SK-N-SH treated with all-trans-retinoic acid at 6 μM for 48 hours (cell line): ENCODE measurements at regions not wholly inside any gene's neighbourhood (a gene's known extent, or its start where the extent isn't known, plus 50 kb on each side); places are given as distances from the start of the nearest gene placed in this dataset.

Source experiments
- ATAC-seq: fragments of 200-7000 bp; cut with Tn5 transposase; 3 replicates; pipeline ENCODE4 v1.9.1; 2020; ENCODE audit warnings: mild to moderate bottlenecking, moderate library complexity
- ARNTL ChIP-seq: fragments of 450-650 bp; formaldehyde crosslinking; IDR thresholded peaks from 2 replicates; pipeline ENCODE4 v1.5.0; 2020; ENCODE audit warnings: low read depth, mild to moderate bottlenecking, moderate library complexity, borderline replicate concordance
- BACH2 ChIP-seq: fragments of 250-450 bp; sonication (Bioruptor Pico); IDR thresholded peaks from 2 replicates; pipeline ENCODE4 v1.9.0; 2021; ENCODE audit warnings: mild to moderate bottlenecking, borderline replicate concordance
- CSDC2 ChIP-seq: fragments of 250-450 bp; sonication (Bioruptor Pico); IDR thresholded peaks from 2 replicates; pipeline ENCODE4 v1.5.0; 2020; ENCODE audit warnings: mild to moderate bottlenecking, moderate library complexity
- ESRRG ChIP-seq: fragments of 250-450 bp; sonication (Bioruptor Pico); IDR thresholded peaks from 2 replicates; pipeline ENCODE4 v1.6.1; 2021; ENCODE audit warnings: mild to moderate bottlenecking
- GLIS3 ChIP-seq: fragments of 250-450 bp; sonication (Bioruptor Pico); IDR thresholded peaks from 2 replicates; pipeline ENCODE4 v1.5.0; 2020; ENCODE audit warnings: mild to moderate bottlenecking, moderate library complexity
- ISL1 ChIP-seq: fragments of 250-450 bp; sonication (Bioruptor Pico); IDR thresholded peaks from 2 replicates; pipeline ENCODE4 v2.1.2; 2022; ENCODE audit warnings: mild to moderate bottlenecking, moderate library complexity
- OSR1 ChIP-seq: fragments of 250-450 bp; sonication (Bioruptor Pico); IDR thresholded peaks from 2 replicates; pipeline ENCODE4 v1.8.0; 2022; ENCODE audit warnings: moderate library complexity, mild to moderate bottlenecking, inconsistent platforms
- PPARA ChIP-seq: fragments of 250-450 bp; sonication (Bioruptor Pico); IDR thresholded peaks from 2 replicates; pipeline ENCODE4 v1.5.0; 2020; ENCODE audit warnings: mild to moderate bottlenecking, borderline replicate concordance
- RARB ChIP-seq: fragments of 250-450 bp; sonication (Bioruptor Pico); IDR thresholded peaks from 2 replicates; pipeline ENCODE4 v1.8.0; 2021; ENCODE audit warnings: mild to moderate bottlenecking, moderate library complexity
- SNAI2 ChIP-seq: fragments of 250-450 bp; sonication (Bioruptor Pico); IDR thresholded peaks from 2 replicates; pipeline ENCODE4 v1.5.0; 2020; ENCODE audit warnings: mild to moderate bottlenecking, moderate library complexity
- TCF4 ChIP-seq: fragments of 250-450 bp; sonication (Bioruptor Pico); IDR thresholded peaks from 2 replicates; pipeline ENCODE4 v1.8.0; 2021; ENCODE audit warnings: mild to moderate bottlenecking, moderate library complexity, borderline replicate concordance
- TOX ChIP-seq: fragments of 250-450 bp; sonication (Bioruptor Pico); IDR thresholded peaks from 2 replicates; pipeline ENCODE4 v1.8.0; 2021; ENCODE audit warnings: mild to moderate bottlenecking, moderate library complexity, borderline replicate concordance
- ZC3H10 ChIP-seq: fragments of 250-450 bp; sonication (Bioruptor Pico); IDR thresholded peaks from 2 replicates; pipeline ENCODE4 v1.5.1; 2021; ENCODE audit warnings: mild to moderate bottlenecking, moderate library complexity
- ZFP3 ChIP-seq: fragments of 250-450 bp; sonication (Bioruptor Pico); IDR thresholded peaks from 2 replicates; pipeline ENCODE4 v1.5.0; 2020; ENCODE audit warnings: mild to moderate bottlenecking, moderate library complexity
- ZFP30 ChIP-seq: fragments of 450-650 bp; formaldehyde crosslinking; IDR thresholded peaks from 2 replicates; pipeline ENCODE4 v1.5.0; 2022; ENCODE audit warnings: mild to moderate bottlenecking, moderate library complexity
- ZNF565 ChIP-seq: fragments of 450-650 bp; formaldehyde crosslinking; conservative IDR thresholded peaks from 2 replicates; pipeline ENCODE4 v1.5.0; 2020; ENCODE audit warnings: low read depth, mild to moderate bottlenecking, moderate library complexity
- ZNF70 ChIP-seq: fragments of 450-650 bp; formaldehyde crosslinking; IDR thresholded peaks from 2 replicates; pipeline ENCODE4 v1.5.0; 2020; ENCODE audit warnings: mild to moderate bottlenecking, moderate library complexity
- ZNF8 ChIP-seq: fragments of 450-650 bp; formaldehyde crosslinking; IDR thresholded peaks from 2 replicates; pipeline ENCODE4 v1.5.0; 2020; ENCODE audit warnings: mild to moderate bottlenecking, moderate library complexity
- TF ChIP-seq, protein P1 (sequence below): fragments of 250-450 bp; sonication (Bioruptor Pico); IDR thresholded peaks from 2 replicates; pipeline ENCODE4 v1.8.0; 2020; ENCODE audit warnings: mild to moderate bottlenecking, moderate library complexity, borderline replicate concordance
- TF ChIP-seq, protein P2 (sequence below): fragments of 250-450 bp; sonication (Bioruptor Pico); IDR thresholded peaks from 2 replicates; pipeline ENCODE4 v1.5.1; 2021; ENCODE audit warnings: mild to moderate bottlenecking, moderate library complexity
- TF ChIP-seq, protein P3 (sequence below): fragments of 250-450 bp; sonication (Bioruptor Pico); IDR thresholded peaks from 2 replicates; pipeline ENCODE4 v1.5.0; 2020; ENCODE audit warnings: mild to moderate bottlenecking, moderate library complexity
- TF ChIP-seq, protein P4 (sequence below): fragments of 250-450 bp; sonication (Bioruptor Pico); IDR thresholded peaks from 2 replicates; pipeline ENCODE4 v1.8.0; 2021; ENCODE audit warnings: low read depth, mild to moderate bottlenecking, moderate library complexity, borderline replicate concordance

DNA sequence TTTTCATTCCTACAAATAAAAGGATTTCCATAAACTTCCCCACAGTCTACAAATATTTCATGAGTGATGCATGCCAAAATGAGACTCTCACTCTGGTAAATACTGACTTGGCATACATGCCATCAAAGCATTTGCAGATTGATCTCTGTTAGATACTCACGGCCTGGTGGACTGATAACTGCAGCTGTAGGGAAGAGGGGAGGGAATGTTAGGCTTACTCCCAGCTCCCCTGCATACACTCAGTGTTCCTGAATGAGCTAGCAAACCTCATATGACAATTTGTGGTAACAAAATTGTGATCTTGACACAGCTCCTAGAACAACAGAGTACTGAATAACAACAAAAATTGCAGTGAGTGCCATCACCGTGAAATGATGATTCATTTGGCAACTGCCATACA, 435.3 kb downstream of the NR2F1-AS1 start:
- no peak for ATAC-seq
- TF ChIP-seq ZNF8 (CRISPR knock-in tag), result no peak
- TF ChIP-seq, protein P1, sequence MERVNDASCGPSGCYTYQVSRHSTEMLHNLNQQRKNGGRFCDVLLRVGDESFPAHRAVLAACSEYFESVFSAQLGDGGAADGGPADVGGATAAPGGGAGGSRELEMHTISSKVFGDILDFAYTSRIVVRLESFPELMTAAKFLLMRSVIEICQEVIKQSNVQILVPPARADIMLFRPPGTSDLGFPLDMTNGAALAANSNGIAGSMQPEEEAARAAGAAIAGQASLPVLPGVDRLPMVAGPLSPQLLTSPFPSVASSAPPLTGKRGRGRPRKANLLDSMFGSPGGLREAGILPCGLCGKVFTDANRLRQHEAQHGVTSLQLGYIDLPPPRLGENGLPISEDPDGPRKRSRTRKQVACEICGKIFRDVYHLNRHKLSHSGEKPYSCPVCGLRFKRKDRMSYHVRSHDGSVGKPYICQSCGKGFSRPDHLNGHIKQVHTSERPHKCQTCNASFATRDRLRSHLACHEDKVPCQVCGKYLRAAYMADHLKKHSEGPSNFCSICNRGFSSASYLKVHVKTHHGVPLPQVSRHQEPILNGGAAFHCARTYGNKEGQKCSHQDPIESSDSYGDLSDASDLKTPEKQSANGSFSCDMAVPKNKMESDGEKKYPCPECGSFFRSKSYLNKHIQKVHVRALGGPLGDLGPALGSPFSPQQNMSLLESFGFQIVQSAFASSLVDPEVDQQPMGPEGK (CRISPR knock-in tag), result no peak
- TF ChIP-seq, all 23 proteins: peak for 0

DNA sequence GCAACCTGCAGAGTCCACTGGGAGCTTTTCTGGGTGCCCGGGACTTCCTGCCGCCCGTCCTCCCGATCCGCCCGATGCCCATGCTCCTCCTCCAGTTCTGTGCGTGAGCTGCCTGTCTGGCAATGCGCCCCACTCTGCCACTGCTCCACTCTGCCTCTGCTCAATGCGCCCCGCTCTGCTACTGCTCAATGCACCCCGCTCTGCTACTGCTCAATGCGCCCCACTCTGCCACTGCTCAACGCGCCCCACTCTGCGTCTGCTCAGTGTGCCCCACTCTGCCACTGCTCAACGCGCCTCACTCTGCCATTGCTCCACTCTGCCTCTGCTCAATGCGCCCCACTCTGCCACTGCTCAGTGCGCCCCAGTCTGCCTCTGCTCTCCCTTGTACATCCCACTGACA, 436.0 kb downstream of the NR2F1-AS1 start:
- ATAC-seq, result no peak
- TF ChIP-seq, protein P2, sequence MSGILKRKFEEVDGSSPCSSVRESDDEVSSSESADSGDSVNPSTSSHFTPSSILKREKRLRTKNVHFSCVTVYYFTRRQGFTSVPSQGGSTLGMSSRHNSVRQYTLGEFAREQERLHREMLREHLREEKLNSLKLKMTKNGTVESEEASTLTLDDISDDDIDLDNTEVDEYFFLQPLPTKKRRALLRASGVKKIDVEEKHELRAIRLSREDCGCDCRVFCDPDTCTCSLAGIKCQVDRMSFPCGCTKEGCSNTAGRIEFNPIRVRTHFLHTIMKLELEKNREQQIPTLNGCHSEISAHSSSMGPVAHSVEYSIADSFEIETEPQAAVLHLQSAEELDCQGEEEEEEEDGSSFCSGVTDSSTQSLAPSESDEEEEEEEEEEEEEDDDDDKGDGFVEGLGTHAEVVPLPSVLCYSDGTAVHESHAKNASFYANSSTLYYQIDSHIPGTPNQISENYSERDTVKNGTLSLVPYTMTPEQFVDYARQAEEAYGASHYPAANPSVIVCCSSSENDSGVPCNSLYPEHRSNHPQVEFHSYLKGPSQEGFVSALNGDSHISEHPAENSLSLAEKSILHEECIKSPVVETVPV (CRISPR knock-in tag), result no peak
- TF ChIP-seq ZNF8 (CRISPR knock-in tag) (no peak), ZNF565 (no peak), GLIS3 (no peak), ZFP30 (no peak), RARB (CRISPR knock-in tag) (no peak), ZC3H10 (CRISPR knock-in tag) (no peak)
- TF ChIP-seq, protein P3, sequence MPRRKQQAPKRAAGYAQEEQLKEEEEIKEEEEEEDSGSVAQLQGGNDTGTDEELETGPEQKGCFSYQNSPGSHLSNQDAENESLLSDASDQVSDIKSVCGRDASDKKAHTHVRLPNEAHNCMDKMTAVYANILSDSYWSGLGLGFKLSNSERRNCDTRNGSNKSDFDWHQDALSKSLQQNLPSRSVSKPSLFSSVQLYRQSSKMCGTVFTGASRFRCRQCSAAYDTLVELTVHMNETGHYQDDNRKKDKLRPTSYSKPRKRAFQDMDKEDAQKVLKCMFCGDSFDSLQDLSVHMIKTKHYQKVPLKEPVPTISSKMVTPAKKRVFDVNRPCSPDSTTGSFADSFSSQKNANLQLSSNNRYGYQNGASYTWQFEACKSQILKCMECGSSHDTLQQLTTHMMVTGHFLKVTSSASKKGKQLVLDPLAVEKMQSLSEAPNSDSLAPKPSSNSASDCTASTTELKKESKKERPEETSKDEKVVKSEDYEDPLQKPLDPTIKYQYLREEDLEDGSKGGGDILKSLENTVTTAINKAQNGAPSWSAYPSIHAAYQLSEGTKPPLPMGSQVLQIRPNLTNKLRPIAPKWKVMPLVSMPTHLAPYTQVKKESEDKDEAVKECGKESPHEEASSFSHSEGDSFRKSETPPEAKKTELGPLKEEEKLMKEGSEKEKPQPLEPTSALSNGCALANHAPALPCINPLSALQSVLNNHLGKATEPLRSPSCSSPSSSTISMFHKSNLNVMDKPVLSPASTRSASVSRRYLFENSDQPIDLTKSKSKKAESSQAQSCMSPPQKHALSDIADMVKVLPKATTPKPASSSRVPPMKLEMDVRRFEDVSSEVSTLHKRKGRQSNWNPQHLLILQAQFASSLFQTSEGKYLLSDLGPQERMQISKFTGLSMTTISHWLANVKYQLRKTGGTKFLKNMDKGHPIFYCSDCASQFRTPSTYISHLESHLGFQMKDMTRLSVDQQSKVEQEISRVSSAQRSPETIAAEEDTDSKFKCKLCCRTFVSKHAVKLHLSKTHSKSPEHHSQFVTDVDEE, result no peak
- TF ChIP-seq, protein P4, sequence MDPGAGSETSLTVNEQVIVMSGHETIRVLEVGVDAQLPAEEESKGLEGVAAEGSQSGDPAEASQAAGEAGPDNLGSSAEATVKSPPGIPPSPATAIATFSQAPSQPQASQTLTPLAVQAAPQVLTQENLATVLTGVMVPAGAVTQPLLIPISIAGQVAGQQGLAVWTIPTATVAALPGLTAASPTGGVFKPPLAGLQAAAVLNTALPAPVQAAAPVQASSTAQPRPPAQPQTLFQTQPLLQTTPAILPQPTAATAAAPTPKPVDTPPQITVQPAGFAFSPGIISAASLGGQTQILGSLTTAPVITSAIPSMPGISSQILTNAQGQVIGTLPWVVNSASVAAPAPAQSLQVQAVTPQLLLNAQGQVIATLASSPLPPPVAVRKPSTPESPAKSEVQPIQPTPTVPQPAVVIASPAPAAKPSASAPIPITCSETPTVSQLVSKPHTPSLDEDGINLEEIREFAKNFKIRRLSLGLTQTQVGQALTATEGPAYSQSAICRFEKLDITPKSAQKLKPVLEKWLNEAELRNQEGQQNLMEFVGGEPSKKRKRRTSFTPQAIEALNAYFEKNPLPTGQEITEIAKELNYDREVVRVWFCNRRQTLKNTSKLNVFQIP (CRISPR knock-in tag), result no peak
- TF ChIP-seq, all 23 proteins: peak for 0

DNA sequence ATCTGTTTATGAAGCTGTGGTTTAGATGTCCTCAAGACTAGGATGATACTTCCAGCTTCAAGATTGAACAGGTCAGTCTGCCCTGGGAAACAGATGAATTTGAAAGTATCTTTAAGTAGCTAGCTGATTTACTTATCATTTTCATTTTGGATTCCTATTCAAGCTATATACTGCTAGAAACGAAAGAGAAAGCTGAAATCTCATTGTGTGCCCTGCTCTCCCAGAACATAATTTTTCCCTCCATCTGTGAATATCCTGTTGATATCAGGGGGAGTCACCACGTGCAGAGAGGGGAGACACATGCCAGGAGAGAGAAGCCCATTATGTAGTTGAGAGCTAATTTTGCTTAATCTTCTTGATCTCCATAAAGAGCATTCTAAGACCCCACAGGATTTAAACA, 439.1 kb downstream of the NR2F1-AS1 start:
- no peak for ATAC-seq
- TF ChIP-seq ZFP3 (CRISPR knock-in tag), result no peak
- no peak for TF ChIP-seq ZFP30
- TF ChIP-seq PPARA (CRISPR knock-in tag), result no peak
- no peak for TF ChIP-seq ZC3H10 (CRISPR knock-in tag)
- TF ChIP-seq GLIS3, result no peak
- TF ChIP-seq ZNF8 (CRISPR knock-in tag), result no peak
- TF ChIP-seq ZNF565, result no peak
- TF ChIP-seq ESRRG (CRISPR knock-in tag), result no peak
- TF ChIP-seq TCF4, result no peak
- TF ChIP-seq ISL1 (CRISPR knock-in tag), result no peak
- TF ChIP-seq SNAI2, result no peak

DNA sequence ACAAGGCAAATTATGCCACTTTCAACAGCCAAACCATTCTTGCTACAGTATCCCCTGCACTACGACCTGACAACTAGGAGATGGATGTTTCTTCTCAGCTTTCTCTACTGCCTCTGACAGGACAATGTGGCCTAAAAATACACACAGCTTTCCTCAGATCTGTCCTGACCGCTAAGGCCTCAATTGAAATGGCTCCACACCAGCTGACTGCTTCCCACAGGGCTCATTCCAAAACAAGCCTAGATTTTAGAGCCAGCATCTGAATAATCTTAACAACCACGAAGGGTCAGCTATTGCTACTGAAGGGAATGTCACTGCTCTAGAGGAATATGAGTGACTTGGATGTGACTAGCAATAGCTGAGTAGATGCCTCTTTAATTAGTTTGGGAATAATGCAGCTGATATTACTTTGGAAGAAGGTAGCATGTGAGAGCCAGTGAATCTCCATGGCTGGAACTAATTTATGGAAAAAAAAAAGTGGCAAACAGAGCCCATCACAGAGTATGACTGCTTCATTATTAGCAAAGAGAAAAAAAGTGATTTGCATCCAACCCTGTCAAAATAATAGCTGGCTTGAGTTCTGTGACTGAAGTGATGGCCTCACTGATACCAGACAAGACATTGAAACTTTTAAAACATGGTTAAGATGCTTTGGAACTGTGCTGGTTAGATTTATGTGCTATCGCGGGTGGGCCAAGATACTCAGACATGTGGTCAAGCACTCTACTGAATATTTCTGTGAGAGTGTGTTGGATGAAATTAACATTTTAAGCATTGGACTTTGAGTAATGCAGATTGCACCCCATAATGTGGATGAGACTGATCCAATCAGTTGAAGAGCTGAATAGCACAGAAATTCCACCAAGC, 450.2 kb downstream of the NR2F1-AS1 start:
- TF ChIP-seq OSR1 (CRISPR knock-in tag), result no peak
- no peak for TF ChIP-seq ESRRG (CRISPR knock-in tag)
- TF ChIP-seq ISL1 (CRISPR knock-in tag), result no peak
- no peak for TF ChIP-seq TOX
- no peak for TF ChIP-seq ZNF70 (CRISPR knock-in tag)
- TF ChIP-seq ZFP3 (CRISPR knock-in tag), result no peak
- TF ChIP-seq ZFP30, result no peak
- TF ChIP-seq CSDC2, result no peak
- TF ChIP-seq, protein P4 (CRISPR knock-in tag), result no peak
- no peak for TF ChIP-seq RARB (CRISPR knock-in tag)
- no peak for TF ChIP-seq SNAI2
- TF ChIP-seq ZC3H10 (CRISPR knock-in tag), result no peak
- TF ChIP-seq, protein P1 (CRISPR knock-in tag), result no peak
- TF ChIP-seq, protein P2 (CRISPR knock-in tag), result no peak
- no peak for TF ChIP-seq ZNF565
- no peak for TF ChIP-seq BACH2 (CRISPR knock-in tag)
- TF ChIP-seq ARNTL (CRISPR knock-in tag), result no peak
- no peak for ATAC-seq
